Hepatocyte (in vitro differentiated cells): ENCODE measurements at regions not wholly inside any gene's neighbourhood (a gene's known extent, or its start where the extent isn't known, plus 50 kb on each side); places are given as distances from the start of the nearest gene placed in this dataset.

Source experiments
- DNase-seq: peaks from one replicate; pipeline ENCODE4 v3.0.0-alpha.2; 2016; ENCODE audit warnings: low spot score
- H2AFZ ChIP-seq: fragments of 200-600 bp; sonication (generic); 2 replicates; pipeline ENCODE4 v1.6.0; 2016; ENCODE audit warnings: antibody characterized with exemption, mild to moderate bottlenecking
- H3K27ac ChIP-seq: fragments of 200-600 bp; sonication (generic); 2 replicates; pipeline ENCODE4 v1.5.1; 2016; ENCODE audit warnings: mild to moderate bottlenecking
- H3K27me3 ChIP-seq: fragments of 200-600 bp; sonication (generic); 2 replicates; pipeline ENCODE4 v1.6.1; 2016
- H3K36me3 ChIP-seq: fragments of 200-600 bp; sonication (generic); replicated peaks from 2 replicates; pipeline ENCODE4 v1.5.1; 2016; ENCODE audit warnings: low read depth; ENCODE audit not compliant: insufficient read depth
- H3K4me1 ChIP-seq: fragments of 200-600 bp; sonication (generic); 2 replicates; pipeline ENCODE4 v1.5.1; 2016; ENCODE audit warnings: mild to moderate bottlenecking, moderate library complexity; ENCODE audit not compliant: insufficient read depth
- H3K4me2 ChIP-seq: fragments of 200-600 bp; sonication (generic); 2 replicates; pipeline ENCODE4 v1.6.0; 2016
- H3K4me3 ChIP-seq: fragments of 200-600 bp; sonication (generic); 2 replicates; pipeline ENCODE4 v1.5.1; 2016; ENCODE audit warnings: mild to moderate bottlenecking
- H3K79me2 ChIP-seq: fragments of 200-600 bp; sonication (generic); 2 replicates; pipeline ENCODE4 v1.6.0; 2017; ENCODE audit warnings: mild to moderate bottlenecking
- H3K9me2 ChIP-seq: fragments of 200-600 bp; sonication (generic); replicated peaks from 2 replicates; pipeline ENCODE4 v1.6.0; 2017; ENCODE audit warnings: mild to moderate bottlenecking; ENCODE audit not compliant: insufficient read depth
- H3K9me3 ChIP-seq: fragments of 200-600 bp; sonication (generic); 2 replicates; pipeline ENCODE4 v1.5.1; 2016; ENCODE audit warnings: low read depth, mild to moderate bottlenecking
- H4K20me1 ChIP-seq: fragments of 200-600 bp; sonication (generic); 2 replicates; pipeline ENCODE4 v1.6.0; 2016; ENCODE audit warnings: mild to moderate bottlenecking; ENCODE audit not compliant: insufficient read depth, poor library complexity, severe bottlenecking
- CTCF ChIP-seq: fragments of 200-600 bp; sonication (generic); IDR thresholded peaks from 2 replicates; pipeline ENCODE4 v1.5.1; 2016; ENCODE audit warnings: antibody characterized with exemption, mild to moderate bottlenecking; ENCODE audit not compliant: poor library complexity
- EZH2 ChIP-seq: fragments of 200-600 bp; sonication (generic); IDR thresholded peaks from 2 replicates; pipeline ENCODE4 v1.6.1; 2016; ENCODE audit warnings: antibody characterized with exemption, mild to moderate bottlenecking, borderline replicate concordance
- EZH2phosphoT487 ChIP-seq: fragments of 200-600 bp; sonication (generic); IDR thresholded peaks from one replicate; pipeline ENCODE4 v1.6.1; 2018; ENCODE audit warnings: antibody characterized with exemption, mild to moderate bottlenecking, low read depth, moderate library complexity; ENCODE audit not compliant: unreplicated experiment, severe bottlenecking
- WGBS: methylation state at CpG from one replicate; pipeline ENCODE4 v1.1.6; 2016; ENCODE audit warnings: low lambda C conversion rate; ENCODE audit errors: missing lambda C conversion rate; 5-methylcytosine and 5-hydroxymethylcytosine counted together

GRCh38 chr14:71300566-71301330 lies 393.5 kb downstream of the PCNX1 start:
- no peak for DNase-seq
- Histone ChIP-seq H3K4me3 (no peak overlapping the region), H3K27ac (no peak overlapping the region), H3K4me1 (no peaks in the 10 kb centered on the region), H3K27me3 (no peaks in the 10 kb centered on the region), H3K9me3 (no peaks in the 10 kb centered on the region), H3K9me2 (no peaks in the 10 kb centered on the region), H2AFZ (no peak overlapping the region), H3K79me2 (no peaks in the 10 kb centered on the region), H3K4me2 (no peak overlapping the region), H4K20me1 (no peaks in the 10 kb centered on the region), H3K36me3 (no peaks in the 10 kb centered on the region)
- WGBS = 83% methylated on average over 5 of the region's 5 CpGs
- no peak for TF ChIP-seq EZH2phosphoT487
- TF ChIP-seq CTCF = no peak
- no peak for TF ChIP-seq EZH2

- H3K4me1 ChIP-seq = no peaks in the 10 kb centered on the region
- H3K79me2 ChIP-seq = no peaks in the 10 kb centered on the region
- TF ChIP-seq CTCF (no peak), EZH2 (no peak), EZH2phosphoT487 (no peak)
- DNase-seq = no peak
- H3K36me3 ChIP-seq = no peaks in the 10 kb centered on the region
- WGBS = 97% methylated on average over 2 of the region's 2 CpGs
- no peaks in the 10 kb centered on the region for H4K20me1 ChIP-seq
- H3K4me3 ChIP-seq = no peak overlapping the region
- H2AFZ ChIP-seq = no peak overlapping the region
- no peaks in the 10 kb centered on the region for H3K9me2 ChIP-seq
- no peaks in the 10 kb centered on the region for H3K9me3 ChIP-seq
- no peaks in the 10 kb centered on the region for H3K27me3 ChIP-seq
- no peak overlapping the region for H3K4me2 ChIP-seq
- no peak overlapping the region for H3K27ac ChIP-seq
These were observed 394.4 kb downstream of the PCNX1 start for GRCh38 chr14:71301611-71302010.

- no peak for DNase-seq
- H3K79me2 ChIP-seq = no peaks in the 10 kb centered on the region
- H3K4me1 ChIP-seq = no peaks in the 10 kb centered on the region
- no peak overlapping the region for H3K27ac ChIP-seq
- no peaks in the 10 kb centered on the region for H3K27me3 ChIP-seq
- no peak overlapping the region for H2AFZ ChIP-seq
- 95% methylated on average over 6 of the region's 6 CpGs for WGBS
- no peak overlapping the region for H3K4me3 ChIP-seq
- TF ChIP-seq EZH2phosphoT487 = no peak
- no peak for TF ChIP-seq EZH2
- TF ChIP-seq CTCF = no peak
- no peak overlapping the region for H3K4me2 ChIP-seq
- no peaks in the 10 kb centered on the region for H3K9me3 ChIP-seq
- no peaks in the 10 kb centered on the region for H4K20me1 ChIP-seq
- no peaks in the 10 kb centered on the region for H3K36me3 ChIP-seq
- H3K9me2 ChIP-seq = no peaks in the 10 kb centered on the region
These were observed 397.4 kb downstream of the PCNX1 start for GRCh38 chr14:71304690-71305089.
